GM18508 (cell line): ENCODE measurements at regions not wholly inside any gene's neighbourhood (a gene's known extent, or its start where the extent isn't known, plus 50 kb on each side); places are given as distances from the start of the nearest gene placed in this dataset.
"Not testable (repeated sequence)": the region's sequence is repeated elsewhere in the genome, so short reads cannot be mapped to it uniquely, and the experiment has no call there.

Experiments used
- ATAC-seq: cut with Tn5 transposase; IDR thresholded peaks from one replicate; pipeline ENCODE4 v1.9.1; 2021; ENCODE audit warnings: moderate number of reproducible peaks; ENCODE audit not compliant: insufficient read depth, unreplicated experiment

DNA sequence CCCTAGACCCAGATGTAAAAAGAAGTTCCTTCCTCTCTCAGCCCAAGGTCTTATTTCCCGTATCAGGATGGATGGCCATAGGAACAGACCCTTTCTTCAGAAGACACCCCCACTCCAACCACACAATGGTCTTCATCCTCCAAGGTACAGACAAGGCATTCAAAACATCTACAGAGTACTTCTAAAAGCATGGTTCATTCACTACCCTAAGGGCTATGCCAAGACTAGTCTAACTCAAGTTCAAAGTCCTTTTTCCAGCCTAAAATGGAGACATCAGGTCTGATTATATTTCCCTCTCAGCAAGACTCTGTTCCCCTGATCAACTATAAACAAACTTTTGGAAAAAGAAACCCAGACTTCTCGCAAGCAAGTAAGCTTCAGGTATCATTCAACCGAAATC, 388.9 kb downstream of the NPIPA8 start:
- ATAC-seq = no peak

DNA sequence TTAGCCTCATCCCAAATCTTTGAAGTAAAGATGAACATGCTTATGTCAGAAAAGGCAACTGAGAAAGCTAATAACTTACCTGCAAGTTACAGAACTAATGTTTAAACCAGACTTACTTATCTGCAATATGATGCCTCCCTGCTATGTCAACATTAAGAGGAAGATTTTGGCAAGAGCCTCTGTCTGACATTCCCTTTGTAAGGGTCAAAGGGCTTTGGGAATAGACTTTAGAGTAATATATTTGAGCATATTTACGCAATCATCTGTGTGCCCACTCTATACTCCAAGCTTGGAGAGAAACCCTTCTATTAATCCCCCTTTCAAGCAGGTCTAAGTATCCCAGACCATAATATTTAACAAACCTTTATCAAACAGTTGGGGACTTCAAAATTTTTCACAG, 389.4 kb downstream of the NPIPA8 start:
- ATAC-seq = no peak

DNA sequence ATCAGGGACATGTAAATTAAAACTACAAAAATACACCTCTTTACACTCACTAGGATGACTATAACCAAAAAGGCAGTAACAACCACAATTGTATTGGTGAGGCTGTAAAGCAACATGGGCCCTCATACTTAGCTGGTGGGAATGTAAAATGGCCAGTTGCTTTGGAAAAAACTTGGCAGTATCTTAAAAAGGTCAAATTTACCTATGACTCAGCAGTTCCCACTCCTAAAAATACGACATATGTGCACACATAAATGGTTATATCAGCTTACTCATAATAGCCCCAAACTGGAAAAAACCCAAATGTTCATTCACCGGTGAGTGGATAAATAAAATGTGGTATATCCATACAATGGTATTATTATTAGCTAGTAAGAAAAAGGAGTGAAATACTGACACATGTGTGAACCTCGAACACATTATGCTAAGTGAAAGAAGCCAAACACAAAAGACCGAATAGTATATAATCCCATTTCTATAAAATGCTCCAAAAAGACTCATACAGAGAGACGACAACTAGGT, 391.4 kb downstream of the NPIPA8 start:
- no peak for ATAC-seq

GRCh38 chr16:17944345-17944744, 392.2 kb downstream of the NPIPA8 start:
- no peak for ATAC-seq

DNA sequence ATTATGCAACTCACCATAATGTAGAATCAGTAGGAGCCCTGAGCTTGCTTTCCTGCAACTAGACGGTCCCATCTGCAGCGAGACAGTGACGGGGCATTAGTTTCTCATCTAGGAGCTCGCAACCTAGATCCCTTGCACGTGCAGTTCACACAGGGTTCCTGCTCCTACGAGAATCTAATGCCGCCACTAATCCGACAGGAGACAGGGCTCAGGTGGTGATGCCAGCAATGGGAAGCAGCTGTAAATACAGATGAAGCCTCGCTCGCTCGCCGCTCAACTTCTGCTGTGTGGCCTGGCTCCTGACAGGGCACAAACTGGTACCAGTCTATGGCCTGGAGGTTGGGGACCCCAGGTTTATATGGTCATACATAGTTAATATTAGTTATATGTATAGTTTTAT, 394.5 kb downstream of the NPIPA8 start:
- ATAC-seq = no peak

GRCh38 chr16:17940584-17941364, 395.8 kb downstream of the NPIPA8 start:
- ATAC-seq = no peak

DNA sequence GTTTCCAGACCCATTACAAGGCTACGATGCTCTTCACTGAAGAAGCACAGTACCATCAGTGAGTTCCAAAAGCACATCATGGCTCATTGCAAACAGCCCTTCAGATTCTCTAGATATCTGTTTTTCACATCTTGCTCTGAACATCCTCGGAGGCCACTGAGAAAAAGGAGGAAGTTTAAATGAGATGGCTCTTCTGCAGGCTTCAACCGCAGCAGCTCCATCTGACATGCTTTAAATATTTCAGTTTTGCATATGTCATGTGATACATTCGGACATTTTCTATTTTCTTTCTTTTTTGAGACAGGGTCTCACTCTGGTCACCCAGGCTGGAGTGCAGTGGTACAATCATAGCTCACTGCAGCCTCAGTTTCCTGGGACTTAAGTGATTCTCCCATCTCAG, 396.8 kb downstream of the NPIPA8 start:
- no peak for ATAC-seq

DNA sequence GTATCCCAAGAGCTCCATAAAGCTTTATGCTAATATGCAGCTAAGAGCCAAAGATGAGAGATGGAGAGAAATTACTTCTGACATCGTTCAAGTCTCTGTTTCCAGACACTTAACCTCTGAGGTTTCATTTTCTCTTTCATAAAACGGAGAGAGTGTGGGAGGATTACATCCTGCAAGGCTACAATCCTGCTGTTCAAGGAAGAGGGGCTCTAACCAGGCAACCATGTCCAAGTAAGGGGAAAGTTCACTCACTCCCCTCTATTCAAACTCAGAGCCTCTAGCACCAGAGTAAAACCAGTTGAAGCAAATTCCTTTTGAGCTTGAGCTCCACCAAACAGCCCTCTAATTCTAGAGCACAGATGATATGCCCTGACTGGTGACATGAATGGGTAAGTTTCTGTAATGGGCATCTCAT, 397.4 kb downstream of the NPIPA8 start:
- no peak for ATAC-seq

GRCh38 chr16:17938546-17938945, 398.0 kb downstream of the NPIPA8 start:
- no peak for ATAC-seq

DNA sequence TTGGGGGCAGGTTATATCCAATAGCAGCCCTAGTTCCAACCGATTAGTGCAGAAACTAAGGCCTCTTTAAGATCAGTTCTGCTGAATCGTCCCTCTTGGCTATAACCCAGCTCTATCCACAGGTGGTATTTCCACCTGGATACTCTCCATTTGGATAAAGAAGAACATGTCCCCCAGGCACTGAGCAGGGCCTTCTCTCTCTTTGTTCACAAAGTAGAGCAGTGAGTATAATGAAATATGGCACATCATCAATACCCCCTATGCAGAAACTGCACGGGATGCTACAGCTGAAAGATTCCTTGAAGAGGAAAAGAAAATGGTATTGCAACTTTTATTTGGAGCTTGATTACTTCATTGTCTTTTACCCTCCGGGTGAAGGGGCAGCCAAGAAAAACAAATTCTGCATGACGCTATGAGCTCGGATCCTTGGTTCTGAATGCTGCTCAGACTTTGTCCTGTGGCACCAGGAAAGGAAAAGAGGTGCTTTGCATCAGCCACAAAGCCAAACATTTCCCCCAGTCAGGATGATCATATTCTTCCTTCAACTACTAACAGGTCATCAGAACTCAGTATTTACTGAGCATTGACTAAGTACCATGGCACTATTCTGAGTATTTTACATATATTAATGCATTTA, 399.7 kb downstream of the NPIPA8 start:
- no peak for ATAC-seq

DNA sequence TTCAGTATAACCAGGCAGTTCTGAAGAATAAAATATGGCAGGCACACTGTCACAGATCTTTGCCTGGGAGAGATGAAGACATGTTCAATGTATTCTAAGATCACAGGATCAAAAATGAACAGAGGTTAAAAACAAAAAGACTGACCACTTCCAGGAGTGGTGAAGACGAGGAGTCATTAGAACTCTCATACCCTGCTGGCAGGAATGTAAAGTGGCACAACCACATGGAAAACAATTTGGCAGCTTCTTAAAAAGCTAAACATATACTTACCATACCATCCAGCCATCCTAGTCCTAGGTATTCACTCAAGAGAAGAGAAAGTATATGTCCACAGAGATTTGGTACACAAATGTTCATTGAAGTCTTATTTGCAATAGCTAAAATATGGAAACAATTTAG, 406.3 kb downstream of the NPIPA8 start:
- no peak for ATAC-seq

- no peak for ATAC-seq
Observed at GRCh38 chr16:17926866-17927399, 409.6 kb downstream of the NPIPA8 start.

- ATAC-seq = no peak
Observed at GRCh38 chr16:17926461-17926860, 410.1 kb downstream of the NPIPA8 start.

- no peak for ATAC-seq
Observed at GRCh38 chr16:17925761-17926160, 410.8 kb downstream of the NPIPA8 start.

DNA sequence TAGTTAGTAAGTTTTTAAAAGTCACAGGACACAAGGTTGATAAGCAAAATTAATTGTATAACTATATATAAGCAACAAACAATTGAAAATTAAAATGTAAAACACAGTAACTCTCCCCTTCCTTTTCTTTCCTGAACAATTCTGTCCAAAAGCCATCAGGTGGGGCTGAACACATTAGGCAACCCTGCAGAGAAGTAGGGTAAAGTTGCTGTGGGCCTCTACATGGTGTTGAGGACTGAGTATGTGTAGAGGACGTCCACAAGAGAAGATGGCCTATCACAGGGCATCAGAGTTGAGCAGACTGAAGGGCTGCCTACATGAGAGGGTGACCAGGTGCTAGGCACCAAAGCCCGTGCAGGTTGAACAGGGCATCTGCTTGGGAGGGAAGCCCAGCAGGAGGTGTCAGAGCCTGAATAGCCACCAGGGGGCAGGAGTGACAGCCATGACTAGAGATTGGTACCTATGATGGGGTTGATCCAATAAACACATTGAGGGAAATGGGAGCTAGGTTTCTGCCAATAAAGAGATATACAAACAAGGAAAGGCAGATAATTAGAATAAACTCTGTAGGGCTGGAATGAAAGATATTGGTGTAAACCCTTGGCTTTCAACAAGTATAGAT, 415.1 kb downstream of the NPIPA8 start:
- no peak for ATAC-seq

- ATAC-seq = no peak
Observed at GRCh38 chr16:17917316-17918019, 419.1 kb downstream of the NPIPA8 start.

DNA sequence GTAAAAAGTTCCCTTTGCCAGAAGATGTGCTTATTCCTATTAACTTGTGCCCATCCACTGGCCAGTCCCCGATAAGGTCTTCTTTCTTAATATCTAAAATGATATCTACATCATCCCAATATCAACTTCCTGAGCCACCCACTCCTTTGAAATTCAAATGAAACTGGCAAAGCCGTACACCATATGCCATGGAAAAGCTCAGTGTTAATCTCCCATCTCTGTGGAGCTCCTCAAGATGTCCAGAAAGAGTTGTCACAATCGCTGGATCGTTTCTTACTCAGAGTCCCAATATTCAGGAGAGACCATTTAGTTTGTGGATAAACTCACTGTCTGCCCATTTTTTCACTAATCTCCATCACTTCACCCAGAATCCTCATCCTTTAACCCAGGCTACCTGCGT, 420.7 kb downstream of the NPIPA8 start:
- ATAC-seq = no peak

DNA sequence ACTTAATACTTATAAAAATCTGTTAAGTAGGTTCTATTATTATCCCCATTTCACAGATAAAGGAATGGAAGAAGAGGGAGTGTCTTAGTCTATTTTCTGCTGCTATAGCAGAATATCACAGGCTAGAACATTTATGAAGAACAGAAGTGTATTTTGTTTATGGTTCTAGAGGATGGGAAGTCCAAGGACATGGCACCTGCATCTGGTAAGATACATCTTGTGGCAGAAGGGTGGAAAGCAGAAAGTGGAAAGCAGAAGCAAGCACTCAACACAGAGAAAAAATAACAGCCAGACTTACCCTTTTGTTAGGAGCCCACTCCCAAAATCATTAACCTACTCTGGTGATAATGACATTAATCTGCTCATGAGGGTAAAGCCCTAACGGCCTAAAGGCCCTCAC, 422.4 kb downstream of the NPIPA8 start:
- ATAC-seq = no peak

DNA sequence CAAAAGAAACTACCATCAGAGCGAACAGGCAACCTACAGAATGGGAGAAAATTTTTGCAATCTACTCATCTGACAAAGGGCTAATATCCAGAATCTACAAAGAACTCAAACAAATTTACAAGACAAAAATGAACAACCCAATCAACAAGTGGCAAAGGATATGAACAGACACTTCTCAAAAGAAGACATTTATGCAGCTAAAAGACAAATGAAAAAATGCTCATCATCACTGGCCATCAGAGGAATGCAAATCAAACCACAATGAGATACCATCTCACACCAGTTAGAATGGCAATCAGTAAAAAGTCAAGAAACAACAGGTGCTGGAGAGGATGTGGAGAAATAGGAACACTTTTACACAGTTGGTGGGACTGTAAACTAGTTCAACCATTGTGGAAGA, 425.0 kb downstream of the NPIPA8 start:
- not testable (repeated sequence) for ATAC-seq

GRCh38 chr16:17906626-17907025, 429.9 kb downstream of the NPIPA8 start:
- not testable (repeated sequence) for ATAC-seq
